RKO (cell line): ENCODE measurements at regions not wholly inside any gene's neighbourhood (a gene's known extent, or its start where the extent isn't known, plus 50 kb on each side); places are given as distances from the start of the nearest gene placed in this dataset.

ENCODE experiments used
- DNase-seq: peaks from one replicate; pipeline ENCODE4 v3.0.0-alpha.2; 2016; ENCODE audit warnings: low spot score

DNA sequence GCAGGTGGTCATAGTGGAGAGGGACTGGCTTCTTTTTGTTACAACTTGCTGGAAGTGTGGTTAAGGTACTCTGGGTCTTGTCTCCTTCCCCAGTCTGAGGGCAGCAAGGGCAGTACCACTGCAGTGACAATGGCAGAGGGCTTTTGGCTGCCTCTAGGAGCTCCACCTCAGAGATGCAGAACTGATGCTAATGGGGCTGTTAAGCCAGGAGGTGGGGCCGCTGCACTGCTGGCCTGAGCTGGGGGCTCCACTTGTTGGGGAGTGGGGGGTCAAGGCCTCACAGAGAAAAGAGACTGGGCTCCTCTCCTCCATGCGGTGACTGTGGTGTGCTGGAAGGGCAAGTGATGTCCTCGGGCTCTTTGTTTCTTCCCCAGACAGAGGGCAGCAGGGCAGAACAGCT, 135.7 kb downstream of the DSEL start:
- DNase-seq, result no peak

DNA sequence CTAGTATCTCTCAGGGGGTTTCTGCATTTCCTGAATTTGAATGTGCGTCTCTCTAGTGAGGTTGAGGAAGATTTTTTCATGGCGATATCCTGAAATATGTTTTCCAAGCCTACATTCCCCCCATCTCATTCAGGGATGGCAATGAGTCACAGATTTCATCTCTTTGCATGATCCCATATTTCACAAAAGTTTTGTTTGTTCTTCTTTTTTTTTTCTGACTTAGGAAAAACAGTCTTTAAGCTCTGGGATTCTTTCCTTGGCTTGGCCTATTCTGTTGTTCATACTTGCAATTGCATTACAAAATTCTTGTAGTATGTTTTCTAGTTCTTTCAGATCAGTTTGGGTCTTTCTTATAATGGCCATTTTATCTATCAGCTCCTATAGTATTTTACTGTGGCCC, 136.5 kb downstream of the DSEL start:
- no peak for DNase-seq

DNA sequence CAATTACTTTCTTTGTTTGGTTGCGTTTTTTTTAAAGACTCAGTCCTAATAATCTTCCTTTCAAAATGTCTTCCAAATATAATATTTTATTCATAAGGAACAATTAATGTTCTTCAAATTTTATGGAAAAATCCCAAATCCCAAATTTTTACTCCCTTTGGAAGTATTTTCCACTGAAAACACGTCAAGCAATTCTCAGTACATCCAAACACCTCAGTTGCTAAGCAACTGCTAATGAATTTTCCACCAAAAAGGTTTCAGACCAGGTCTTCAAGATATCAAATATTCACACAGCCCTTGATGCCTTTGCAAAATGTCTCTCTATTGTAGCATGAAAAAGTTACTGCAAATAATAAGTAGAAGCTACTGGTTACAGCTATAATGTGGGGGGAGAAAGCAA, 140.1 kb downstream of the DSEL start:
- DNase-seq, result no peak

DNA sequence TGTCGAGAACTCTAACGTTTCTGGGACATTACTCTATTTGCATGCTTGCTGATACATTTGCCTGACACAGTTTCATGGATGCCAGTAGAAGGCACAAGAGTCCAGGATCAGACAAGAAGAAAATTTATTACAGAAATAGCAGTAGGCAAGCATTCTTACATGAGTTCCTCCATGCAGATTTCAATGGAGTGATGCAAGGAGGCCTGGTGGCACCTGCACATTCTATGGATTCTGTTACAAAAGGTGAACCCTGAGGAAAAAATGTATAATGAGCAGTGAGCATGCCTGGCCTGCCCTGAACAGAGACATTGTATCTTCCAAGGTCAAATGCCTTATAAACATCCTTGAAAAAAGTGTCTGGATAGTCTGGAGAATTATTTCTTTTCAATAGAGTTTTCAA, 142.9 kb downstream of the DSEL start:
- no peak for DNase-seq

DNA sequence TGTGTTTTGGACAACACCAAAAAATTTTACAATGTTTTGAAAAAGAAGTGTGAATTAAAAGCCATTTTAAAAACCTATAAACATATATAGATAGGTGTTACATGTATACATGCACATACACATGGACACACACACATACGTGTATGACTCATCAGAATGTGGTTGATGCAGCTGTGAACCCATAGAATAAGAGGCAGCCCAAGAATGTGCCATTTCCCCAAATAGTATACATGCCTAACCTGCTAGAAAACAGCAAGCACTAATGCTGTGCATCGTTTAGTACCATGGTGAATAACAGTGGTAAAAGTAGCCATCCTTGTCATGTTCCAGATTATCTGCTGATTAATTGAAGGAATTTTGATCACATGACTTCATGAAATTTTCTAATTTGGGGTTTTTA, 149.0 kb downstream of the DSEL start:
- DNase-seq, result no peak

DNA sequence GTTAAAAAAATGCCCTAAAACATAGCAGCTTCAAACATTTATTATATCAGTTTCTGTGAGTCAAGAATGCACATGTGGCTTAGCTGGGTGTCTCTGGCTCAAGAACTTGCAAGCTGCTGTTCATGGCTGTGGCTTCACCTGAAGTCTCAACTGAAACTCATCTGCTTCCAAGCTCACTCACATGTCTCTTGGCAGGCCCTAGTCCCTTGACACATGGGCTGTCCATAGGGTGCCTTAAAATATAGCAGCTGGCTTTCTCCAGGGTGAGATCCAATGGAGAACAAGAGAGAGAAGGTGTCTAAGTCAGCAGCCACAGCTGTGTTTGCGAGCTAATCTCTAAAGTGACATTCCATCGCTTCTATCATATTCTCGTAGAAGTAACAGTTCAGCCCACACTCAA, 152.8 kb downstream of the DSEL start:
- no peak for DNase-seq

DNA sequence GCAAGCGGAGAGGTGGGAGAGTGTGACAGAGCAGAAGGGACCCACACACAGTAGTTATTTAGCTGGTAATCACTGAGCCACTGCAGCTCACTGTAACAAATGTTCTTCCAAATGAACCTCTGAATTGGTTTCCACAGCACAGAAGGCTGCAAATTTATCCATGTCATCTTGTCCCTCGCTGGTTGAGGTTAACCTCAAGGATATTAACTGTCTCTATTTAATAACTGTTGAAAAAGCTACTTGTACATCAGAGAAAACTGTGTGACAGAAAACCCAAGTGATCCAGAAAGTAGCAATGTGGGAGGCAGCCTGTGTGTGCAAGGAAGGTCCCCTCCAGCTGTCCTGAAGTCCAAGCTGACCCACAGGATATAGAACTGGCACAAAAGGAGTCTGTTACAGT, 153.6 kb downstream of the DSEL start:
- no peak for DNase-seq

DNA sequence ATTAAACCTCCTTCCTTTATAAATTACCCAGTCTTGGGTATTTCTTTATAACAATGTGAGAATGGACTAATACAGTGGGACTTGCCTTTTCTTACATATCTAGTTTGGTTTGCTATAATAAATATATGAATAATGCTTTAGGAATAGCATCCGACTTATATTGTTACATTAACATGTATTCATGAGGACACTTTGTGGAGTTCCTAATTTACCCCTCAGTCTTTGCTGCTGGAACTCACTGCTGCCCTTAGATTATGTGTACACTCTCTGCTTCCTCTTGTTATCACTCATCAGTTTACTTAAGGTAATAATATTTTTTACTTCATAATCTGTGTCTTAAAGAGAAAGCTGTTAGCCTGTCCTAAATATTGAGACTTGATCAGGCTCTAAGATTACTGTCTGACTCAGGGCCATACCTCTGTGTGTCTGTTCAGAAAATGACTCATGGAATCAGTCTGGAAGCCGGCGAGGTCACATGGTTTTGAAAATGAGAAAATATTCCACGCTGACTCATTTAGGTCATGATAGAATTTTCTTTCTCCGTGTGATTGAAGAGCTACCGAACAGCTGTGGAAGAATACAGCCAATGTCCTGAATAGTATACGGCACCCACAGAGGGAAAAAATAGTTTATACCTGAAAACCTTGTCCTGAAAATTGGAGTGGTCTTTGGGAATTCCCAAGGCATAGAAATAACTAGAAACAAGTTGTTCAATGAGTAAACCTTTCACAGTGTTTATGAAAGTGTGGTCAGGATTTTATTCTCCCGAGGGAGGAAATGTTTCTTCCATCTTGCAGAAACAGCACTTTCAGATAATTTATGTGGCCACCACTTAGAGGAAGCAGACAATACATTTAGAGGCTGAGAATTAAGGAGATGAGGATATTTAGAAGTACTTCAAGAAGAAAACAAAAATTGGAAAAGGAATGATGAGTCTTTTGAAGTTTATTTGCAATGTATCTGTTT, 156.4 kb downstream of the DSEL start:
- peak; percentile 90 for DNase-seq

DNA sequence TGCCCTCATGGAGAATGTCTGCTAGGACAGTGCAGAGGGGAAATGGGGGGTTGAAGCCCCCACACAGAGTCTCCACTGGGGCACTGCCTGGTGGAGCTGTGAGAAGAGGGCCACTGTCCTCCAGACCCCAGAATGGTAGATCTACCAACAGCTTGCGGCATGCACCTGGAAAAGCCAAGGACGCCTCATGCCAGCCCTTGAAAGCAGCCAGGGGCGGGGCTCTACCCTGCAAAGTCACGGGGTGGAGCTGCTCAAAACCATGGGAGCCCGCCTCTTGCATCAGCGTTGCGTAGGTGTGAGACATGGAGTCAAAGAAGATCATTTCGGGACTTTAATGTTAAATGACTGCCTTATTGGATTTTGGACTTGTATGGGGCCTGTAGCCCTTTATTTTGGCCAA, 157.6 kb downstream of the DSEL start:
- DNase-seq, result no peak

DNA sequence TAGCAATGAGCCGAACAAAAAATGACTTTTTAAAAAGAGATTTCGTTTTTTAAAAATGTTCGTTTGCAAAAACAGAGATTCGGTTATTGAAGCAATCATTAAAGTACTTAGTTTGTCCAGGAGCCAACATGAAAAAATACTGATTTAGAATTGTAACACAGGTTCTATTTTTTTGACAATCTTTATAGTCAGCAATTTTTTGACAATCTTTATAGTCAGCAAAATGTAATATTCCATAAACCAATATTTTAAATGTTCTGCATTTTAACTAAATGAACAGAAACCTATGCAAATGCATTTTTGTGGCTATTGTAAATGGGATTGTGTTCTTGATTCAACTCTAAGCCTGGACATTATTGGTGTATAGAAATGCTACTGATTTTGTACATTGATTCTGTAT, 161.8 kb downstream of the DSEL start:
- DNase-seq, result no peak

DNA sequence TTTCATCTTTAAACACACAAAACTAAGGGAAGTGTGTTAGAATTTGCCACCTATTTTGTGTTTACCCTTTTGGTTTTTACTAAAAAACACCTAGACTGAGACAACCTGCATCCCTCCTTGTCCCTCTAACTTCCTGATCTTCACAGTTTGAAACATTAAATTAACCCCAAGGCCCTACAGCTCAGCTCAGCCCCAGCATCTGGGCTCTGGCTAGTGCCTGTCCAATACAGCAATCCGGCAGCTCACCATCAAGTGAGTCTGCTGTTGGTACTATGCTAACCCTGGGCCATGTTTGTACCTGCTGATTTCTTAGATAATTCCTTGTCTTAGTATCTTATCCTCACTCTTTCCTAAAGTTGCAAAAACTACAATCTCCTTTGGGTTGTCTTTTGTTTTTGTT, 162.4 kb downstream of the DSEL start:
- no peak for DNase-seq

DNA sequence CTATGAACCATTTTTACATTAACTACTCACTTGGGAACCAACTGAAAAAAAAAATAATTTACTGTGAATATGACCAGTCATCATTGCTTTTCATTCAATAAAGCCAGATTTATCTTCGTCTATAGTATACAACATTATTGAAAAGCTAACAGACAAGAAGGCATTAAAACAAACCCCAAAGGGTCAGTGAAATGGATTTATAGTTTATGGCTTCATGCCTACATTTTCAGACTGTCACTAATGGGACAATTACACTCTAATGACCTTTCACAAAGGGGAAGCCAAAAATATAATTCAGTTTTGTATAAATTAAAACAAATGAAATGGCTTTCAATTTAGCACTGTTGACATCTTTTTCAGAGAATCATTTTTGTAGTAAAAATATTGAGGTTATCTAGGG, 169.1 kb downstream of the DSEL start:
- no peak for DNase-seq

DNA sequence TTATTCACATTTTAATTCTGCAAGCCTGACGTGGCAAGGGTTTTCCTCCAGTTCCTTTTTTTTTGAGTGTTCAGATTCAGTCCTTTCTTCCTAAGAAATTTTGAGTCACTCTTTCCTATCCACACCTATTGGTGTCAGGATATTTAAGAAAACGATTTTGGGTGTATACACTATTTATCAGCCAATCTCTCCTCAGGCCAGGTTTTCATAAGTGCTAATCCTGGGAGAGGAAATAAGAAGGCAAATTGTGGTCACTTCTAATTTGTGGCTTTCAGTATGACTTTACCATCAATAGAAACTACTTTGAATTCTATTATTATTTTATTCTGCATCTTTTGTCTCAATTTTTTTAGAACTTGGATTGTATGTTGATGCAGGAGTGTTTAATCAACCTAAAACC, 174.4 kb downstream of the DSEL start:
- no peak for DNase-seq

DNA sequence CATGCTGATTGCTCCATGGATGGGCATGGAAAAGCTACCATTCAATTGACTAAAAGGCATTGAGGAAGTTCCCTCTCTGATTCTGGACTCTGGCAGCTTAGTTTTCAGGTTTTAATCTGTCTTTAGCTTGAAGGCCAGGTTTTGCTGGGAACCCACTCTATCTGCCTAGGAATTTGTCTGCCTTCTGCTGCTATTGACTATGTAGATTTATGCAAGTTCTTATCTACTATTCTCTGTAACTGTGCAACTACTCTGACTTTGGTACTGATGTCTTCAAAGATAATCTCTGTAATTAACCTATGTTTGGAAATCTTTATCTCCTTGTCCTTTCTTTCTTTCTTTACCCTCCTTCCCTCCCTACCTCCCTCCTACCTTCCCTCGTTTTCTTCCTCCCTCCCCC, 178.8 kb downstream of the DSEL start:
- DNase-seq, result no peak

DNA sequence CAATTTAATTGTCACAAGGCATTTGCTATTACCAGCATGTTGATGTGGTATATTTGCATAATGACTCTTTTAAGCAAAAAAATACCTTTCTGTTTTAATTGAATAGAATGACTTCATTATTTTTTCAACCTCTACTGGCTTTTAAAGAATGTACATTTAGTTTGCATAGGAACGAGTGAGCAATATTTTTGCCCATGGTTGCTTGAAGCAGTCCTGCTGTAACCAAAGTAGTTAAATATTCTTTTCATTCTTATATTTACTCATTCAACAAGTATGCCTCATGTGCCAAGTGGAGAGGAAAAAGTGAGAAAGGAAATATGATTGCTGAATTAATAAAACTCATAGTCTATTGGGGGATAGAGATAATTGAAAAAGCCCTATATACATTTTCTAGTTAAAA, 184.7 kb downstream of the DSEL start:
- no peak for DNase-seq

DNA sequence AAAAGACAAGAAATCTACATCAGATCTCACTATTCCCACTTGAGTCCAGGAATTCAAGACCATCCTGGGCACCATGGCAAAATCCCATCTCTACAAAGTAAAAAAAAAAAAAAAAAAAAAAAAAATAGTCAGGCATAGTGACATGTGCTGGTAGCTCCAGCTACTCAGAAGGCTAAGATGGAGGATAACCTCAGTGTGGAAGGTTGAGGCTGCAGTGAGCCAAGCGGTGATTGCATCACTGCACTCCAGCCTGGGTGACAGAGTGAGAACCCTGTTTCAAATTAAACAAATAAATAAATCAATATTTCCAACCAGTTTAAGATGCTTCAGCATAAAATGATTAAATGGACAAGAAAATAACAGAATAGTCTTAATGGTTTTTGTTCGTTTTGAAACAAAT, 197.4 kb downstream of the DSEL start:
- no peak for DNase-seq

DNA sequence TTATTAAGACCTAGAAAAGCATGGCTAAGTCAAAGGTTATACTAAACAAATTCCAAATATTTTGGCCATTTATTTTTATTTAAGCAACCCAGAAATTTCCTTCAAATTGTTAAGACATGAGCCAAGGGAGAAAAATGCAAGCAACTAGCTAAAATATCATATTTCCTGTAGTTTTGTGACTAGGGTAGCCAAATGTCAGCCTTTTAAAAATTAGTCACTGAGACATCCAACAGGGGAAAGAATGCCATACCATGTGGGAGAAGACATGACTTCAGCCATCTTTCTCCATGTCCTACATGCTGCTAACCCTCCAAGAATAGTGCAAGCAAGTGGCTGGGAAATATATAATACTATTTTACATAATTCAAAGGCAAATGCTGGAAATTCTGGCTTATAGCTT, 197.9 kb downstream of the DSEL start:
- DNase-seq, result no peak

DNA sequence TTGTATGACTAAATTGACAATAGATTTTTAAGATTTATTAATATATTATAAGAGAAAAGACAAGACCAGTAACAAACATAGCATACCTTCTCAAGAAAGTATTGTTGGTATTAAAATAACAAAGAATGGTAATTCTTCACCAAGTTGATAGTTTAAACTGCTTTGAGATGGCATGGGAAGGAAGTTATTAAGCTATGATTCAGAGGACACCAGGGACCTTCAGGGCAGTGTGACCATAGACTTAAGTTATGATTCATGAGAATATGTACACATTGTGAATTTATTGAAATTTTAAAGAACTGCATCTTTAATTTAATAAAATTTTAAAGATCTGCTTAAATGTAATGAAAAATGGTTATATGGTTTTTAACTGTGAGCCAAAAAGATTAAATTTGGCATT, 205.7 kb downstream of the DSEL start:
- no peak for DNase-seq

DNA sequence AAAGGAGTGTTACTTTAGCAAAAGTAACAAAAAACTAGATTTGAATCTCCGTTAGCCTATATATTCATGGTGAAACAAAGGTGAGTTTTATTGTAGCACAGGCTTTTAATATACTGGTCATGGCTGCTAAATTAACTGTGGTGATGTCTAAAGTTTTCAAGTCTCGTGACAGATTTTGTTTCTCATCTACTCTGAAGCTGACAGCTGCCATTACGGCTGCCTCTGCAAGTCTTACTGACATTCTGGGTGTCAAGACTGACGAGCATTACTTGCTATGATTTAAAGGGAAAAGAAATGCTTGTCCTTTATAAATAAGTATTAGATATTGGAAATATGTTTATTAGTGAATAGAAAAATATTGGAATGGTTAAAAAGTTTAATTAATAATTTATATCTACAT, 207.7 kb downstream of the DSEL start:
- no peak for DNase-seq

DNA sequence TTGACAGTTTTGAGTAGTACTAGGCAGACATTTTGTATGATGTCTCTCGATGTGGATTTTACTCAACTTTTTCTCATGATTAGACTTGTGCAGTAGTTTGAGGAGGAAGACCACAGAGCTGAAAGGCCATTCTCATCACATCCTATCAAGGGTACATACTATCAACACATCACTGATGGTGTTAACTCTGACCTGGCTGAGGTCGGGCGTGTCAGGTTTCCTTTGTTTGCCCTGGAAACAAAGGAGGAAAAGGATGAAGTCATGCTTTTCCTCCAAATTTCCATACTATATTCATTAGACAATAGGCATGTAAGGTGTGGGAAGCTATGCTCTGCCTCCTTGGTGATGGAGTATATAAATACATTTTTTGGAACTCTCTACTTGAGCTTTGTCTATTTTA, 211.1 kb downstream of the DSEL start:
- no peak for DNase-seq

DNA sequence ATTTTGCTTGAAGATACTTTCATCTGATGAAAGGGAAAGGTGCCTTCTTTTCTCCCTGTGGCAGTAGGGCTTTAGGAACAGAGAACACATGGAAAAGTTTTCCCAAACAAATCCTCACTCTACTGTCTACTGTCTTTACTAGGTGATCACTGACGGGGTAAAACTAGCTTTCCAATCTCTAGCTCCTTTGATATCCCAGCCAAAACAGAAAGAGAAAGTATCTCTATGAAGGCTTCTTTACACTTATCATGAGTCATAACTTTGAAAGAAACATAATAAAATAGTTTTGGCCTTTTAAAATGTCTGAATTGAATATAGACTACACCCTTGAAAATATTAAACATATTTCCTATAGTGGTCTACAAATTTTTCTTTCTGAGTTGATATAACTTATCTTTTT, 214.5 kb downstream of the DSEL start:
- DNase-seq, result no peak

DNA sequence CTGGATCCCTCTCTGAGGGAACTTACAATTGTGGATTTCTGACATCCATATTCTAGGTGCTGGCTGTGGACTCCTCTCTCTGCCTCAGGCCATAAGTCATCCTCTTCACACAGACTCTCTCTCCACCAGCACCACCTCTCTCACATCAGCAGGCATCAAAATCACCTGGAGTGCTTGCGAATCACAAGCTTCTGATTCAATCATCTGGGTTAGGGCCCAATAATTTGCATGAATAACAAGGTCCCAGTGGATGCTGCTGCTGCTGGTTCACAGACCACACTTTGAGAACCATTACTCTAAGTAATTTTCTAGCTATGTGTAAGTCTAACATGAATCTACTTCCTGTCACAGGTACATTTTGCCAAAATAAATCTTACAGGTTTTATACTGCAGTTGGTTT, 214.9 kb downstream of the DSEL start:
- DNase-seq, result no peak

DNA sequence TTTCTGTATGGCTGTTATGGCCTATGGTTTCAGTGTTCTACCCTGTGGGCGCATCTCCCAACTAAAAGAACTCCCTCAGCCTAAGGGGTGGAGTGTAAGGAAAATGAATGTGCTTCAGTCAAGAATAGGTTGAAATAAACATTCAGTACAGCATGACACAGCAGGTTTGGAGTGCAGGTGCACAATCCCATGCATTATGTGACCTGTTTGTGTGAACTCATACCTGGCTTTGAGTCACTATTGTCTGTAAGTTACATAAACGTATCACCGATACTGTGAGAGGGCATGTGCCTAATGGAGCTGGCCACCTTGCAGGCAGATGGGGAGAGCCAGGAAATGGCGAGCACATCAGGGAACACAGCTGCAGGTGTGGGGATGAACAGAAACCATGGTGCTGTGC, 216.0 kb downstream of the DSEL start:
- peak; percentile 15 for DNase-seq

DNA sequence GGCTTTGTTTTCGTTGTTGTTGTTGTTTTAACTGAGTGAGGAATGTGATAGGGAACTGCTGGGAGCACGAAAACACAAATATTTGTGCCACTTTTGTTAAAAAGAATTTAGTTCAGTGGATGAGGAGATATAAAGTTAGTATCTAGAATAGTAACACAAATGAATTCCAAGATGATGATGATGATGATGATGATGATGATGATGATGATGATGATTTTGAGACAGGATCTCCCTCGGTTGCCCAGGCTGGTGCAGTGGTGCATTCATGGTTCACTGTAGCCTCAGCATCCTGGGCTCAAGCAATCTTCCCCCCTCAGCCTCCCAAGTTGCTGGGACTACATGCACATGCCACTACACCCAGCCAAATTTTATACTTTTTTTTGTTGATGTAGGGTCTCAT, 223.7 kb downstream of the DSEL start:
- no peak for DNase-seq
